Fibroblast of skin of back (primary cell): ENCODE measurements at regions not wholly inside any gene's neighbourhood (a gene's known extent, or its start where the extent isn't known, plus 50 kb on each side); places are given as distances from the start of the nearest gene placed in this dataset.

ENCODE experiments used
- DNase-seq: peaks from one replicate; pipeline ENCODE4 v3.0.0-alpha.2; 2013

- peak; percentile 13 for DNase-seq
Observed at GRCh38 chr2:118265873-118266455, 177.7 kb downstream of the INSIG2 start.

GRCh38 chr2:118264232-118264990 is 176.1 kb downstream of the INSIG2 start:
- no peak for DNase-seq

GRCh38 chr2:118257696-118258095 is 169.4 kb downstream of the INSIG2 start:
- DNase-seq: no peak

- no peak for DNase-seq
Observed at GRCh38 chr2:118255771-118256372, 167.6 kb downstream of the INSIG2 start.

- DNase-seq: no peak
Observed at GRCh38 chr2:118255301-118255700, 167.0 kb downstream of the INSIG2 start.

- DNase-seq: no peak
Observed at GRCh38 chr2:118254116-118254515, 165.8 kb downstream of the INSIG2 start.

GRCh38 chr2:118251427-118251826 is 163.2 kb downstream of the INSIG2 start:
- peak; percentile 90 for DNase-seq

- DNase-seq: peak; percentile 27
Observed at GRCh38 chr2:118250463-118250862, 162.2 kb downstream of the INSIG2 start.

GRCh38 chr2:118250001-118250400 is 161.7 kb downstream of the INSIG2 start:
- peak; percentile 57 for DNase-seq

GRCh38 chr2:118249531-118249930 is 161.3 kb downstream of the INSIG2 start:
- DNase-seq: peak; percentile 82

GRCh38 chr2:118246726-118247125 is 158.5 kb downstream of the INSIG2 start:
- no peak for DNase-seq

- no peak for DNase-seq
Observed at GRCh38 chr2:118246079-118246478, 157.8 kb downstream of the INSIG2 start.

GRCh38 chr2:118244686-118245085 is 156.4 kb downstream of the INSIG2 start:
- no peak for DNase-seq

- no peak for DNase-seq
Observed at GRCh38 chr2:118243031-118243430, 154.8 kb downstream of the INSIG2 start.

- DNase-seq: peak; percentile 78
Observed at GRCh38 chr2:118242216-118242615, 153.9 kb downstream of the INSIG2 start.

GRCh38 chr2:118241128-118241527 is 152.9 kb downstream of the INSIG2 start:
- no peak for DNase-seq

- DNase-seq: no peak
Observed at GRCh38 chr2:118240276-118240675, 152.0 kb downstream of the INSIG2 start.

- no peak for DNase-seq
Observed at GRCh38 chr2:118239284-118239683, 151.0 kb downstream of the INSIG2 start.

GRCh38 chr2:118237451-118237850 is 149.2 kb downstream of the INSIG2 start:
- no peak for DNase-seq

- no peak for DNase-seq
Observed at GRCh38 chr2:118232796-118233195, 144.5 kb downstream of the INSIG2 start.

GRCh38 chr2:118232391-118232790 is 144.1 kb downstream of the INSIG2 start:
- no peak for DNase-seq

GRCh38 chr2:118231759-118232158 is 143.5 kb downstream of the INSIG2 start:
- no peak for DNase-seq

GRCh38 chr2:118227698-118228508 is 139.6 kb downstream of the INSIG2 start:
- no peak for DNase-seq
